GM12878 (cell line): ENCODE measurements at regions not wholly inside any gene's neighbourhood (a gene's known extent, or its start where the extent isn't known, plus 50 kb on each side); places are given as distances from the start of the nearest gene placed in this dataset.
"Not testable (repeated sequence)": the region's sequence is repeated elsewhere in the genome, so short reads cannot be mapped to it uniquely, and the experiment has no call there.

ENCODE experiments used
- ATAC-seq: fragments of 200-7000 bp; cut with Tn5 transposase; 3 replicates; pipeline ENCODE4 v1.9.1; 2020; ENCODE audit warnings: mild to moderate bottlenecking, moderate library complexity
- BruUV-seq: library from RNA; stranded (reverse); fragments of 400-500 nt; replicated peaks from 2 replicates; lab custom pipeline; 2021; lab: Mats Ljungman, UMichigan
- CTCF ChIA-PET: fragments of 300-600 bp; sonication (Branson Sonifier 250); formaldehyde crosslinking; extraction: SDS; loops from one replicate; lab custom pipeline; 2021; ENCODE audit warnings: inconsistent platforms; lab: Yijun Ruan, JAX
- POLR2A ChIA-PET: fragments of 350-600 bp; formaldehyde crosslinking; extraction: SDS; loops from one replicate; lab custom pipeline; 2021; ENCODE audit warnings: inconsistent platforms; lab: Charles Lee
- RAD21 ChIA-PET: fragments of 300-600 bp; sonication (Branson Sonifier 250); formaldehyde crosslinking; loops from one replicate; lab custom pipeline; 2023; ENCODE audit warnings: antibody characterized with exemption; ENCODE audit not compliant: unreplicated experiment; lab: Charles Lee
- SMC1A ChIA-PET: fragments of 300-600 bp; sonication (Branson Sonifier 250); formaldehyde crosslinking; loops from one replicate; lab custom pipeline; 2023; ENCODE audit not compliant: unreplicated experiment, uncharacterized antibody; lab: Charles Lee
- DNase-seq: peaks from one replicate; pipeline ENCODE4 v3.0.0-alpha.2; 2011; ENCODE audit warnings: low read depth, low spot score
- FAIRE-seq: peaks from 3 replicates; lab custom pipeline; 2011; peaks lifted over from hg19 to GRCh38; lab: Jason Lieb, UNC
- H2AFZ ChIP-seq: 2 replicates; pipeline ENCODE4 v1.6.0; 2011; ENCODE audit warnings: low read depth, low read length, control low read depth; ENCODE audit not compliant: control insufficient read depth
- H3K27ac ChIP-seq: 2 replicates; pipeline ENCODE4 v1.5.1; 2011; ENCODE audit warnings: control low read depth; ENCODE audit not compliant: control insufficient read depth, insufficient read depth
- H3K27me3 ChIP-seq, 2 experiments: replicated peaks in 1 of 2; 2 replicates each; pipeline versions ENCODE4 v1.6.0 to v1.6.1; 2011; ENCODE audit warnings: low read length in 1 of 2; ENCODE audit not compliant: control insufficient read depth in 2 of 2, insufficient read depth in 2 of 2
- H3K36me3 ChIP-seq, 2 experiments: 2 replicates each; pipeline ENCODE4 v1.5.1; 2011; ENCODE audit warnings: low read length in 1 of 2; ENCODE audit not compliant: control insufficient read depth in 2 of 2, insufficient read depth in 2 of 2
- H3K4me1 ChIP-seq: 2 replicates; pipeline ENCODE4 v1.6.1; 2011; ENCODE audit warnings: mild to moderate bottlenecking, low read length, moderate library complexity, mixed read lengths; ENCODE audit not compliant: control insufficient read depth, insufficient read depth
- H3K4me2 ChIP-seq: 2 replicates; pipeline ENCODE4 v1.6.0; 2011; ENCODE audit warnings: control low read depth; ENCODE audit not compliant: control insufficient read depth, insufficient read depth
- H3K4me3 ChIP-seq: fragments of 200-600 bp; sonication (generic); 2 replicates; pipeline ENCODE4 v1.5.1; 2016
- H3K79me2 ChIP-seq: 2 replicates; pipeline ENCODE4 v1.6.0; 2011; ENCODE audit warnings: low read length; ENCODE audit not compliant: control insufficient read depth, insufficient read depth
- H3K9ac ChIP-seq: 2 replicates; pipeline ENCODE4 v1.8.0; 2011; ENCODE audit warnings: low read length, control low read depth, mixed read lengths; ENCODE audit not compliant: control insufficient read depth, insufficient read depth
- H3K9me3 ChIP-seq: replicated peaks from 3 replicates; pipeline ENCODE4 v1.5.1; 2011; ENCODE audit warnings: mild to moderate bottlenecking, low read length; ENCODE audit not compliant: control insufficient read depth, insufficient read depth
- H4K20me1 ChIP-seq: 2 replicates; pipeline ENCODE4 v1.6.0; 2011; ENCODE audit not compliant: control insufficient read depth, insufficient read depth
- WGBS: methylation state at CpG from one replicate; pipeline ENCODE4 v1.1.6; 2016; ENCODE audit warnings: low lambda C conversion rate; ENCODE audit not compliant: insufficient replicate concordance, insufficient coverage; ENCODE audit errors: missing lambda C conversion rate; 5-methylcytosine and 5-hydroxymethylcytosine counted together
- in situ Hi-C: fragments of 300-500 bp; cut with MboI; formaldehyde crosslinking; loops from 9 replicates; pipeline ENCODE4 v1.14.3; 2018; ENCODE audit warnings: mixed read lengths
- intact Hi-C: fragments of 100-400 bp; cut with micrococcal nuclease; formaldehyde crosslinking; loops from one replicate; pipeline ENCODE4 v1.14.2; 2022; ENCODE audit not compliant: unreplicated experiment

DNA sequence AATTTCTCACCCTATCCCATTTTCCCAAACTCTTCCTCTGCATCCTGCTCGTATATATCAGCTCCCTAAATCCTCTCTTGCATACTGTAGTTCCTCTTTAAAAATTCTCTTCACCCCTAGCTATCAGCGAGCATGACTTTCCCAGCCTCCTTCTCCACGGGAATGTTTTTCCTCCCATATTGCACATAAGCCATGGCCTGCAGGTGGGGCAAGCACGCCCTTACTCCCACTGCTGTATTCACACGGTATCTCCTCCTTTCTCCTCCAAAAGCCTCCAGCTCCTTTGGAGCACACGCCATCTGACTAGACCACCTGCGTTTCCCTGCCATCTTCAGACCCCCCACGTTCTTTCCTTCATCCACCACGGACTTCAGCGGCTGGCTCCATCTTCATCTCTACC is 208.7 kb upstream of the FRG1 start:
- H3K4me2 ChIP-seq, H3K9ac ChIP-seq, H3K4me1 ChIP-seq, H3K79me2 ChIP-seq, H3K27ac ChIP-seq, BruUV-seq, H3K4me3 ChIP-seq, ATAC-seq, DNase-seq, intact Hi-C loops, H4K20me1 ChIP-seq, H3K27me3 ChIP-seq, RAD21 ChIA-PET, H2AFZ ChIP-seq, in situ Hi-C loops, POLR2A ChIA-PET, FAIRE-seq, H3K36me3 ChIP-seq, H3K9me3 ChIP-seq, CTCF ChIA-PET, SMC1A ChIA-PET: not testable (repeated sequence)
- 9% methylated on average over 10 of the region's 10 CpGs for WGBS

DNA sequence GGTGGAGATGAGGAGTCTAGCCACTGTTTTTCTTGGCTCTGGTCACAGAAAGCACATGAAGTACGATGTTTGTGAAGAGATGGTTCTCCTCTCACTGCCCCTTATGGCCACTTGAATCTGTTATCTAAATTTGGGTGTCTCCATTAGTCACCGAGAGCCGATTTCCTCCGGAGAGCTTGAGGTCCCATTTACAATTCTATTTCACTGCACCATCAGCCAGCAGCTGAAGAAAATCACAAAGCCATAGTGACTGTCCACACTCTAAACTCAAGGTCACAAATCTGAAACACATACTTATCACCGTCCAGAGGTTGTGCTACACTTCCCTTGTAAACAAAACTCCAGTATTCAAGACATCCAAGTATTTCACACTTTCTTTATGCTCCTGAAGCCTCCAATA is 207.2 kb upstream of the FRG1 start:
- DNase-seq, H3K27ac ChIP-seq, intact Hi-C loops, in situ Hi-C loops, H3K4me1 ChIP-seq, BruUV-seq, H3K27me3 ChIP-seq, RAD21 ChIA-PET, ATAC-seq, H3K4me2 ChIP-seq, H4K20me1 ChIP-seq, SMC1A ChIA-PET, H2AFZ ChIP-seq, H3K4me3 ChIP-seq, CTCF ChIA-PET, POLR2A ChIA-PET, H3K9me3 ChIP-seq, H3K79me2 ChIP-seq, FAIRE-seq, H3K36me3 ChIP-seq, H3K9ac ChIP-seq: not testable (repeated sequence)
- 35% methylated on average over 5 of the region's 5 CpGs for WGBS

DNA sequence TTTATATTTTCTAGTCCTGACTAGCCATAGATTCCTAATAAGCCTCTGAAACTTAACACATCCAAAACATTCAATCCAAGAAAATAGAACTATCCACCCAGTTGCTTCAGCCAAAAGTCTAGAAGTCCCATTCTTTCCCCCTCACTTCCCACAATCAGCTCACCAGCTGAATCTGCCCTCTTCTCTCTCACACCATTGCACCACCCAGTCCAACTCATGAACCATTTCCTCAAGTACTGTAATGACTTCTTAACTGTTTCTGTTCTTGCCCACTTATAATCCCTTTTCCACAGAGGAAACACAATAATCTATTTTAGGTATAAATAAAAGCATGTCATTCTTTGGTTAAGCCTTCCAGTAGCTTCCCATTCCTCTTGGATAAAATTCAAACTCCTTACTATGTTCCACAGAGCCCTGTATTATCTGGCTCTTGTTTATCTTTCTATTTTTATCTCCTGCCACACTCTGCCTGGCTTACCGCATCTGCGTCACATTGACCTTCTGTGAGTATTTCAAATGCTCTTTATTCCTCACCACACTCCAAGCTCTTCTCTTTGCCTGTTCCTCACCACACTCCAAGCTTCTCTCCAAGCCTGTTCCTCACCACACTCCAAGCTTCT is 205.9 kb upstream of the FRG1 start:
- SMC1A ChIA-PET, CTCF ChIA-PET, H3K79me2 ChIP-seq, H3K4me3 ChIP-seq, H3K27ac ChIP-seq, H3K27me3 ChIP-seq, RAD21 ChIA-PET, ATAC-seq, H3K9ac ChIP-seq, H2AFZ ChIP-seq, FAIRE-seq, DNase-seq, intact Hi-C loops, H3K4me1 ChIP-seq, H4K20me1 ChIP-seq, BruUV-seq, H3K36me3 ChIP-seq, H3K9me3 ChIP-seq, H3K4me2 ChIP-seq, POLR2A ChIA-PET, in situ Hi-C loops: not testable (repeated sequence)
- WGBS = 54% methylated on average over 2 of the region's 2 CpGs

DNA sequence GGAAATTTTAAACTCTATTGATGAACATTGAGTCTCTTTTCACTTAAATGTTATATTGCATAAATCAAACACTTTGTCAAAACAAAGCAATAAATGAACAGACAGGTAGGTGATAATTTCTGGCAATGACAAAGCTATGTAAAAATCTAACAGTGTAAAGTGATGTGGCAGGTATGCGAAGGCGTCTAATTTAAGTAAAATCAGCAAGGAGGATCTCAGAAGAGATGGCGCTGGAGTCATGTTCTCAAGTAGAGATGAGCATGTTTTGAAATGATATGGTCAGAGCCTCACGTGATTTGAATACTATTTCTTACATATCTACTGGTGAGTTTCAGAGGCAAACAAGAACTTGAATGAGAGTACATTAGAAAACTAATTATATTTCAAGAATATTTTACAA is 204.0 kb upstream of the FRG1 start:
- ATAC-seq, H3K27ac ChIP-seq, H4K20me1 ChIP-seq, POLR2A ChIA-PET, CTCF ChIA-PET, H3K4me2 ChIP-seq, RAD21 ChIA-PET, H3K9me3 ChIP-seq, H2AFZ ChIP-seq, H3K4me1 ChIP-seq, H3K4me3 ChIP-seq, H3K79me2 ChIP-seq, intact Hi-C loops, FAIRE-seq, SMC1A ChIA-PET, DNase-seq, H3K27me3 ChIP-seq, H3K36me3 ChIP-seq, BruUV-seq, H3K9ac ChIP-seq, in situ Hi-C loops: not testable (repeated sequence)
- WGBS = 67% methylated on average over 4 of the region's 4 CpGs
